Kidney (tissue), 13 donors: ENCODE measurements at regions not wholly inside any gene's neighbourhood (a gene's known extent, or its start where the extent isn't known, plus 50 kb on each side); places are given as distances from the start of the nearest gene placed in this dataset.

Experiments used
- DNase-seq, 5 donors: peaks; one replicate each; pipeline ENCODE4 v3.0.0-alpha.2; 2013 to 2020
- FAIRE-seq: peaks from 2 replicates; lab custom pipeline; 2012; peaks lifted over from hg19 to GRCh38; lab: Jason Lieb, UNC
- H3K27ac ChIP-seq, 2 donors: one replicate each; pipeline ENCODE4 v1.7.0; 2013; ENCODE audit warnings: low read depth in 2 of 2, low read length in 2 of 2, inconsistent platforms in 1 of 2
- H3K27me3 ChIP-seq: one replicate; pipeline ENCODE4 v1.7.1; 2013; ENCODE audit warnings: low read length, inconsistent platforms; ENCODE audit not compliant: control insufficient read depth, insufficient read depth
- H3K36me3 ChIP-seq, 3 donors: one replicate each; pipeline versions ENCODE4 v1.7.0 to v1.7.1; 2013; ENCODE audit warnings: low read length in 3 of 3, control low read depth in 1 of 3, inconsistent platforms in 1 of 3; ENCODE audit not compliant: insufficient read depth in 3 of 3, control insufficient read depth in 2 of 3
- H3K4me1 ChIP-seq, 3 donors: one replicate each; pipeline versions ENCODE4 v1.7.0 to v1.7.1; 2013; ENCODE audit warnings: low read length in 3 of 3, inconsistent platforms in 1 of 3, low read depth in 1 of 3; ENCODE audit not compliant: control insufficient read depth in 2 of 3, insufficient read depth in 2 of 3
- H3K4me3 ChIP-seq, 3 donors: one replicate each; pipeline versions ENCODE4 v1.7.0 to v1.8.1; 2013; ENCODE audit warnings: low read length in 3 of 3, control low read depth in 1 of 3, inconsistent platforms in 1 of 3
- H3K9ac ChIP-seq, 3 donors: one replicate each; pipeline versions ENCODE4 v1.7.0 to v1.7.1; 2013; ENCODE audit warnings: low read length in 3 of 3, control low read depth in 1 of 3, inconsistent platforms in 1 of 3
- H3K9me3 ChIP-seq, 3 donors: one replicate each; pipeline versions ENCODE4 v1.7.0 to v1.7.1; 2013; ENCODE audit warnings: low read length in 3 of 3, control low read depth in 1 of 3, inconsistent platforms in 1 of 3; ENCODE audit not compliant: control insufficient read depth in 2 of 3, insufficient read depth in 1 of 3
- intact Hi-C: fragments of 100-400 bp; cut with DNase I; formaldehyde crosslinking; loops from one replicate; pipeline ENCODE4 v1.11.1; 2022
- TF ChIP-seq, protein P1 (sequence below): IDR thresholded peaks from 3 replicates; pipeline ENCODE4 v1.5.1; 2012; ENCODE audit warnings: mild to moderate bottlenecking, moderate library complexity, borderline replicate concordance; ENCODE audit not compliant: insufficient read depth; ENCODE audit errors: extremely low read depth
- donor health status: control.
- donor health status: control.
- donor health status: control.
- donor health status: control.
- donor health status: control.
- donor health status: DM: yes; HTN: yes; CAD: no.
- donor health status: Normal renal cell carcinoma (clear cell type).

DNA sequence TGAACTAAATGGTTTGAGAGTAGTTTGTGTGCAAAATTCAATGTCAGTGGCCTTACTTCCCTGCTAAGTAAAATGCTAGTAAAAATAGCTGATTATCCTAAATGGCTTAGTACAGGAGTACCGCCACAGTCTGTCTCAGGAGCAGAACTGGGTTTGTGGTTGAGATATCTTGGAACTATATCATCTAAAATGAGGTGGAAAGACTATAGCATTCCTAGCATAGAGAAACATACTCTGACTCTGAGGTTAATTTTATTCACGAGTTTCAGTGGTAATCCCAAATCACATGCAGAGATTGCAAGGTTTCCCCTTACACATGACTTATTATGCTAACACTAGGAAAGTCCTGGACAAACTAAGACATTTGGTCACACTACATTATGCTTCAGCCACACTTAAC lies 70.4 kb downstream of the OR13H1 start:
- Histone ChIP-seq H3K36me3 (no peaks in the 10 kb centered on the region), H3K9ac (no peak overlapping the region), H3K27ac (no peak overlapping the region), H3K27me3 (peaks cover 21% of the 10 kb centered on the region), H3K9me3 (no peaks in the 10 kb centered on the region), H3K4me1 (no peaks in the 10 kb centered on the region), H3K4me3 (no peak overlapping the region)
- no peak for FAIRE-seq
- intact Hi-C loops = no loop called here
- TF ChIP-seq, protein P1, sequence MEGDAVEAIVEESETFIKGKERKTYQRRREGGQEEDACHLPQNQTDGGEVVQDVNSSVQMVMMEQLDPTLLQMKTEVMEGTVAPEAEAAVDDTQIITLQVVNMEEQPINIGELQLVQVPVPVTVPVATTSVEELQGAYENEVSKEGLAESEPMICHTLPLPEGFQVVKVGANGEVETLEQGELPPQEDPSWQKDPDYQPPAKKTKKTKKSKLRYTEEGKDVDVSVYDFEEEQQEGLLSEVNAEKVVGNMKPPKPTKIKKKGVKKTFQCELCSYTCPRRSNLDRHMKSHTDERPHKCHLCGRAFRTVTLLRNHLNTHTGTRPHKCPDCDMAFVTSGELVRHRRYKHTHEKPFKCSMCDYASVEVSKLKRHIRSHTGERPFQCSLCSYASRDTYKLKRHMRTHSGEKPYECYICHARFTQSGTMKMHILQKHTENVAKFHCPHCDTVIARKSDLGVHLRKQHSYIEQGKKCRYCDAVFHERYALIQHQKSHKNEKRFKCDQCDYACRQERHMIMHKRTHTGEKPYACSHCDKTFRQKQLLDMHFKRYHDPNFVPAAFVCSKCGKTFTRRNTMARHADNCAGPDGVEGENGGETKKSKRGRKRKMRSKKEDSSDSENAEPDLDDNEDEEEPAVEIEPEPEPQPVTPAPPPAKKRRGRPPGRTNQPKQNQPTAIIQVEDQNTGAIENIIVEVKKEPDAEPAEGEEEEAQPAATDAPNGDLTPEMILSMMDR = no peak
- no peak for DNase-seq

DNA sequence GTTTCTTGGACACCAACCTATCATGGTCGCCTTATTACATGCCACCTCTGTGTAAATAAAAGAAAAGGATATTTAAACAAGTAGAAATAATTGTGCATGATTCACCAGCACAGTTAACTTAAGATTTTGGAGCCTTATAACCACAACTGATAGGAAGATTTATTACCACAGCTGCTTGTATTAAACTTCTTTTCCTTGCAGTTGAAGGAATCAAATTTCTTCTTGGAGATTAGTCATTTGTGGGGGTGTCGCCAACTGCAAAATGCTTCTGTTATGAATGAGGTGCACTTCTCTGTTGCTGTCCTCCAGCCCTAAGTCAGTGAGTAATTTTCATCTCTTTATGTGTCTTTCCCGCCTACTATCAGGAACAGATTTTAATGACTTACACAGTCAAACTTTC lies 73.3 kb downstream of the OR13H1 start:
- FAIRE-seq (peak; percentile 53), DNase-seq (peak in 2 of 5 donors; percentile 7 to 45)
- Histone ChIP-seq H3K4me1 (no peaks in the 10 kb centered on the region), H3K27ac (no peak overlapping the region), H3K9me3 (no peaks in the 10 kb centered on the region), H3K36me3 (no peaks in the 10 kb centered on the region), H3K4me3 (no peak overlapping the region), H3K27me3 (peaks cover 22% of the 10 kb centered on the region), H3K9ac (no peak overlapping the region)
- TF ChIP-seq, protein P1 = no peak
- intact Hi-C loops = no loop called here

DNA sequence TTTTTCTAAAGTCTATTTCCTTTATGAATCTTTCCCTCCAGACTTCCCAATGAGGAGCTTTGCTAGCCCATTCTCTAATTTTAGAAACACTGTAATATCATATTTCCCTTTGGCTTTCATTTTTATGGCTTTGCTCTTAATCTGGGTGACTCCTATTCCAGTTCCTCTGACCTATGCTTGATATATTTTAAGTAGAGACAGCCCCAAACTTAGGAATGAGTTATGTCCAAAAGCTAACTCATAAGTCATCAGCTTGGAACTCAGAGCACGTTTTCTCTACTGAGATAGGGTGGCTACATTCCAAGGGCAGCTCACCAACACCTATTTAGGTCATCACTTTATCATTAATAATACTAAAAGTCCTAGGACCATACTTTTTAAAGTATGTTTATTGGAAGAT lies 77.8 kb downstream of the OR13H1 start:
- Histone ChIP-seq H3K9me3 (no peaks in the 10 kb centered on the region), H3K27ac (no peak overlapping the region), H3K4me3 (no peak overlapping the region), H3K27me3 (peaks cover 15% of the 10 kb centered on the region), H3K4me1 (no peaks in the 10 kb centered on the region), H3K36me3 (no peaks in the 10 kb centered on the region), H3K9ac (no peak overlapping the region)
- intact Hi-C loops = no loop called here
- TF ChIP-seq, protein P1 = no peak
- no peak for FAIRE-seq
- DNase-seq = no peak

DNA sequence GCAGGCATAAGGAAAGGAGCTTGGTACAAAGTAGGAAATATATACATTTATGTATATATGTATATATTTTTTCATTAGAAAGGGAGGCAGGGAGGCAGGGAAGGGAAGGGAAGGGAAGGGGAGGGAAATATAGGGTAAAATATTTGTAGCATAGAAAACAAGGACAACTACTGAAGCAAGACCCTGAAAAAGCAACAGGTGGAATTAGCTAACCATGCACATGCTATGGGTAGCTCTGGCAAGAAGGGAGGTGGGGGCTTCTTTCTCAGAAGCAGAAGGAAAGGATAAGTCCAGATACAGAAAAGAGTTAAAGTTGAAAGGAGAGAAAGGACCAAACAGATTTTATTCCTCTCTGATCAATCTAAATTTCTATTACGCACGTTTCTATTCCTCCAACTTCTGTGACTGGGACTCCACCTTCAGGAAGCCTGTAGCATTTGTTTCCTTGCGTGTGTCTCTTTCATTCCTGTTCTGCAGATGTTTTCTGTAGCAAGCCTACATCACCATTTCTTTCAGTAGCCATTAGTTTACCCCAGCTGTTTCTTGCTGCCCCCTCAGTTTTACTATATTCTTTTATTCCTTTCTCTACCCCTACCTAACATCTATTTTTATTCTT lies 82.9 kb downstream of the OR13H1 start:
- Histone ChIP-seq H3K4me3 (no peak overlapping the region), H3K27me3 (peaks cover 24% of the 10 kb centered on the region), H3K9ac (no peak overlapping the region), H3K27ac (no peak overlapping the region), H3K9me3 (no peaks in the 10 kb centered on the region), H3K4me1 (no peaks in the 10 kb centered on the region), H3K36me3 (no peaks in the 10 kb centered on the region)
- DNase-seq = peak in 1 of 5 donors; percentile 25
- FAIRE-seq = no peak
- TF ChIP-seq, protein P1 = no peak
- intact Hi-C loops = no loop called here
